Epithelial cell of proximal tubule (primary cell): ENCODE measurements at regions not wholly inside any gene's neighbourhood (a gene's known extent, or its start where the extent isn't known, plus 50 kb on each side); places are given as distances from the start of the nearest gene placed in this dataset.

Experiments used
- DNase-seq: peaks from one replicate; pipeline ENCODE4 v3.0.0-alpha.2; 2011; ENCODE audit warnings: low read depth
- H3K4me3 ChIP-seq: 2 replicates; pipeline ENCODE4 v1.5.1; 2011; ENCODE audit warnings: low read depth, mild to moderate bottlenecking, low read length
- CTCF ChIP-seq: conservative IDR thresholded peaks from 2 replicates; pipeline ENCODE4 v1.5.1; 2012; ENCODE audit warnings: low read depth, mild to moderate bottlenecking, low read length

GRCh38 chr6:103062136-103062535 lies 1668.6 kb downstream of the GRIK2 start:
- no peak for DNase-seq
- H3K4me3 ChIP-seq: no peak overlapping the region
- TF ChIP-seq CTCF: no peak

- no peak for DNase-seq
- TF ChIP-seq CTCF: no peak
- H3K4me3 ChIP-seq: no peak overlapping the region
Observed at GRCh38 chr6:103047567-103047966, 1654.1 kb downstream of the GRIK2 start.

- DNase-seq: no peak
- no peak for TF ChIP-seq CTCF
- H3K4me3 ChIP-seq: no peak overlapping the region
Observed at GRCh38 chr6:103042336-103042735, 1648.8 kb downstream of the GRIK2 start.

- no peak overlapping the region for H3K4me3 ChIP-seq
- TF ChIP-seq CTCF: no peak
Observed at GRCh38 chr6:103036846-103037245, 1643.3 kb downstream of the GRIK2 start.

GRCh38 chr6:103027271-103027931 lies 1633.9 kb downstream of the GRIK2 start:
- DNase-seq: no peak
- TF ChIP-seq CTCF: no peak
- no peak overlapping the region for H3K4me3 ChIP-seq

More at GRCh38 chr6:103036846-103037245, 1643.3 kb downstream of the GRIK2 start:
- DNase-seq: no peak

GRCh38 chr6:103018426-103018825 lies 1624.9 kb downstream of the GRIK2 start:
- no peak for DNase-seq
- no peak for TF ChIP-seq CTCF
- no peak overlapping the region for H3K4me3 ChIP-seq

- TF ChIP-seq CTCF: no peak
- no peak for DNase-seq
- no peak overlapping the region for H3K4me3 ChIP-seq
Observed at GRCh38 chr6:103017878-103018277, 1624.4 kb downstream of the GRIK2 start.
